Keratinocyte (primary cell): ENCODE measurements at regions not wholly inside any gene's neighbourhood (a gene's known extent, or its start where the extent isn't known, plus 50 kb on each side); places are given as distances from the start of the nearest gene placed in this dataset.

Experiments used
- DNase-seq: peaks from one replicate; pipeline ENCODE4 v3.0.0-alpha.2; 2011; ENCODE audit warnings: low read depth, missing footprints, low spot score
- FAIRE-seq: peaks from 2 replicates; lab custom pipeline; 2011; peaks lifted over from hg19 to GRCh38; lab: Jason Lieb, UNC
- H2AFZ ChIP-seq: 2 replicates; pipeline ENCODE4 v1.6.0; 2012; ENCODE audit warnings: low read length, control low read depth, inconsistent platforms; ENCODE audit not compliant: control insufficient read depth
- H3K27ac ChIP-seq: 2 replicates; pipeline ENCODE4 v1.5.1; 2011; ENCODE audit warnings: low read length; ENCODE audit not compliant: control insufficient read depth, insufficient read depth
- H3K27me3 ChIP-seq: 3 replicates; pipeline ENCODE4 v1.6.0; 2011; ENCODE audit warnings: low read length; ENCODE audit not compliant: control insufficient read depth, insufficient read depth; ENCODE audit errors: extremely low read depth
- H3K36me3 ChIP-seq, 2 experiments: 2 replicates in 1 of 2; 3 replicates in 1 of 2; pipeline ENCODE4 v1.5.1; 2011; ENCODE audit warnings: low read length in 2 of 2, mild to moderate bottlenecking in 1 of 2; ENCODE audit not compliant: control insufficient read depth in 2 of 2, insufficient read depth in 2 of 2; ENCODE audit errors: extremely low read depth in 1 of 2
- H3K4me1 ChIP-seq: 3 replicates; pipeline ENCODE4 v1.5.1; 2011; ENCODE audit warnings: low read length; ENCODE audit not compliant: control insufficient read depth, insufficient read depth; ENCODE audit errors: extremely low read depth
- H3K4me2 ChIP-seq: 3 replicates; pipeline ENCODE4 v1.6.0; 2011; ENCODE audit warnings: low read depth, low read length; ENCODE audit not compliant: control insufficient read depth, insufficient read depth; ENCODE audit errors: extremely low read depth
- H3K4me3 ChIP-seq, 3 experiments: fragments of 200-600 bp in 1 of 3; sonication (generic) in 1 of 3; 2 replicates in 2 of 3; 3 replicates in 1 of 3; pipeline ENCODE4 v1.5.1; 2011 to 2016; ENCODE audit warnings: low read length in 3 of 3, mild to moderate bottlenecking in 3 of 3, control low read depth in 2 of 3, inconsistent platforms in 1 of 3, low read depth in 1 of 3, mixed read lengths in 1 of 3, mixed run types in 1 of 3, moderate library complexity in 1 of 3; ENCODE audit not compliant: control insufficient read depth in 2 of 3, insufficient read depth in 2 of 3; ENCODE audit errors: extremely low read depth in 1 of 3
- H3K79me2 ChIP-seq: 2 replicates; pipeline ENCODE4 v1.6.0; 2012; ENCODE audit warnings: low read length; ENCODE audit not compliant: control insufficient read depth, insufficient read depth
- H3K9ac ChIP-seq: 3 replicates; pipeline ENCODE4 v1.6.0; 2011; ENCODE audit warnings: low read length; ENCODE audit not compliant: control insufficient read depth, insufficient read depth; ENCODE audit errors: extremely low read depth
- H3K9me1 ChIP-seq: 3 replicates; pipeline ENCODE4 v1.6.0; 2011; ENCODE audit warnings: low read length; ENCODE audit not compliant: control insufficient read depth, insufficient read depth; ENCODE audit errors: extremely low read depth
- H3K9me3 ChIP-seq: 2 replicates; pipeline ENCODE4 v1.5.1; 2012; ENCODE audit warnings: low read depth, low read length; ENCODE audit not compliant: control insufficient read depth
- H4K20me1 ChIP-seq: 3 replicates; pipeline ENCODE4 v1.6.0; 2011; ENCODE audit warnings: low read length; ENCODE audit not compliant: control insufficient read depth, insufficient read depth; ENCODE audit errors: extremely low read depth
- EZH2 ChIP-seq: IDR thresholded peaks from one replicate; pipeline ENCODE4 v1.6.1; 2012; ENCODE audit warnings: inconsistent platforms, mild to moderate bottlenecking, low read length, moderate library complexity
- dilution Hi-C: fragments of 300-500 bp; cut with MboI; formaldehyde crosslinking; loops from one replicate; pipeline ENCODE4 v1.7.0; 2020; ENCODE audit warnings: low sequenced_read_pairs; ENCODE audit not compliant: extremely low pct_ligation_motif_present
- TF ChIP-seq, protein P1 (sequence below), 3 experiments: IDR thresholded peaks in 1 of 3; conservative IDR thresholded peaks in 1 of 3; optimal IDR thresholded peaks in 1 of 3; 2 replicates in 2 of 3; 3 replicates in 1 of 3; pipeline versions ENCODE3 to v1.5.1; 2011; ENCODE audit warnings: low read length in 3 of 3, mild to moderate bottlenecking in 3 of 3, moderate library complexity in 2 of 3, control low read depth in 1 of 3, inconsistent platforms in 1 of 3; ENCODE audit not compliant: insufficient read depth in 2 of 3; ENCODE audit errors: extremely low read depth in 1 of 3

GRCh38 chr2:120823551-120823950, 87.9 kb downstream of the GLI2 start:
- no peak for TF ChIP-seq EZH2
- TF ChIP-seq, protein P1, sequence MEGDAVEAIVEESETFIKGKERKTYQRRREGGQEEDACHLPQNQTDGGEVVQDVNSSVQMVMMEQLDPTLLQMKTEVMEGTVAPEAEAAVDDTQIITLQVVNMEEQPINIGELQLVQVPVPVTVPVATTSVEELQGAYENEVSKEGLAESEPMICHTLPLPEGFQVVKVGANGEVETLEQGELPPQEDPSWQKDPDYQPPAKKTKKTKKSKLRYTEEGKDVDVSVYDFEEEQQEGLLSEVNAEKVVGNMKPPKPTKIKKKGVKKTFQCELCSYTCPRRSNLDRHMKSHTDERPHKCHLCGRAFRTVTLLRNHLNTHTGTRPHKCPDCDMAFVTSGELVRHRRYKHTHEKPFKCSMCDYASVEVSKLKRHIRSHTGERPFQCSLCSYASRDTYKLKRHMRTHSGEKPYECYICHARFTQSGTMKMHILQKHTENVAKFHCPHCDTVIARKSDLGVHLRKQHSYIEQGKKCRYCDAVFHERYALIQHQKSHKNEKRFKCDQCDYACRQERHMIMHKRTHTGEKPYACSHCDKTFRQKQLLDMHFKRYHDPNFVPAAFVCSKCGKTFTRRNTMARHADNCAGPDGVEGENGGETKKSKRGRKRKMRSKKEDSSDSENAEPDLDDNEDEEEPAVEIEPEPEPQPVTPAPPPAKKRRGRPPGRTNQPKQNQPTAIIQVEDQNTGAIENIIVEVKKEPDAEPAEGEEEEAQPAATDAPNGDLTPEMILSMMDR (optimal IDR thresholded peaks at IDR 0.05 in 1 of 3, IDR thresholded peaks at IDR 0.05 in 1 of 3, conservative IDR thresholded peaks at IDR 0.05 in 1 of 3; ENCODE audit: extremely low read depth in 1 of 3, insufficient read depth in 2 of 3, low read length in 3 of 3), result no peak
- Histone ChIP-seq H3K27ac (no peak overlapping the region), H3K4me3 (no peak overlapping the region), H3K4me2 (no peak overlapping the region), H3K9ac (no peak overlapping the region), H3K9me3 (no peaks in the 10 kb centered on the region), H2AFZ (no peak overlapping the region), H4K20me1 (peaks cover 3% of the 10 kb centered on the region), H3K4me1 (no peaks in the 10 kb centered on the region), H3K36me3 (no peaks in the 10 kb centered on the region), H3K27me3 (peaks cover 10% of the 10 kb centered on the region), H3K79me2 (no peaks in the 10 kb centered on the region), H3K9me1 (no peaks in the 10 kb centered on the region)
- DNase-seq (no peak), FAIRE-seq (no peak)
- dilution Hi-C loops, result no loop called here

GRCh38 chr2:120824246-120824645, 88.6 kb downstream of the GLI2 start:
- H3K27ac ChIP-seq, result no peak overlapping the region
- FAIRE-seq, result no peak
- H2AFZ ChIP-seq, result no peak overlapping the region
- TF ChIP-seq, protein P1 (optimal IDR thresholded peaks at IDR 0.05 in 1 of 3, IDR thresholded peaks at IDR 0.05 in 1 of 3, conservative IDR thresholded peaks at IDR 0.05 in 1 of 3; ENCODE audit: extremely low read depth in 1 of 3, insufficient read depth in 2 of 3, low read length in 3 of 3), result no peak
- TF ChIP-seq EZH2, result no peak
- DNase-seq, result no peak
- peaks cover 10% of the 10 kb centered on the region for H3K27me3 ChIP-seq
- no peak overlapping the region for H3K4me2 ChIP-seq
- H3K4me3 ChIP-seq, result no peak overlapping the region
- no peaks in the 10 kb centered on the region for H3K36me3 ChIP-seq
- no peaks in the 10 kb centered on the region for H3K9me1 ChIP-seq
- H3K79me2 ChIP-seq, result no peaks in the 10 kb centered on the region
- no peaks in the 10 kb centered on the region for H3K9me3 ChIP-seq
- dilution Hi-C loops, result no loop called here
- no peaks in the 10 kb centered on the region for H3K4me1 ChIP-seq
- H4K20me1 ChIP-seq, result peaks cover 3% of the 10 kb centered on the region
- no peak overlapping the region for H3K9ac ChIP-seq
